LNCAP (cell line): ENCODE measurements at regions not wholly inside any gene's neighbourhood (a gene's known extent, or its start where the extent isn't known, plus 50 kb on each side); places are given as distances from the start of the nearest gene placed in this dataset.

Experiments used
- TF ChIP-seq, protein P1 (sequence below): fragments of 450-650 bp; IDR thresholded peaks from 2 replicates; pipeline ENCODE4 v1.5.1; 2017; ENCODE audit warnings: mild to moderate bottlenecking

DNA sequence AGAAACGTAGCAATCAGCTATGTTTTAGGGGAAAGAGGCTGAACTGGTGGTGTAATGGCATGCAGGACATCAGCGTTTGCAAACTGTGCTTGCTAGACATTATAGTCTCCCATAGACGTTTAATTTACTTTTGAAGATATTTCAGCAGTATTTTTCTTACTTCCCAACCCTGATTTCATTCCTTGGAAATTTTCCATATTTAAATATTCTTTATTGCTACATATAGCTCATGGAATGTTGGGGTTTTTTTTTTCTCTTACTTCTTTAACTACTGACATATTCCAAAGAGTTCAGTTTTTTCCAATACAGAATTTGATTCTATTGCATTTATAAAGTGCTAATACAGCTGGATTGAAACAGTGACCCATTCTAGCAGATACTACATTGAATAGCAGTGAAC, 694.4 kb upstream of the CITED2 start:
- TF ChIP-seq, protein P1, sequence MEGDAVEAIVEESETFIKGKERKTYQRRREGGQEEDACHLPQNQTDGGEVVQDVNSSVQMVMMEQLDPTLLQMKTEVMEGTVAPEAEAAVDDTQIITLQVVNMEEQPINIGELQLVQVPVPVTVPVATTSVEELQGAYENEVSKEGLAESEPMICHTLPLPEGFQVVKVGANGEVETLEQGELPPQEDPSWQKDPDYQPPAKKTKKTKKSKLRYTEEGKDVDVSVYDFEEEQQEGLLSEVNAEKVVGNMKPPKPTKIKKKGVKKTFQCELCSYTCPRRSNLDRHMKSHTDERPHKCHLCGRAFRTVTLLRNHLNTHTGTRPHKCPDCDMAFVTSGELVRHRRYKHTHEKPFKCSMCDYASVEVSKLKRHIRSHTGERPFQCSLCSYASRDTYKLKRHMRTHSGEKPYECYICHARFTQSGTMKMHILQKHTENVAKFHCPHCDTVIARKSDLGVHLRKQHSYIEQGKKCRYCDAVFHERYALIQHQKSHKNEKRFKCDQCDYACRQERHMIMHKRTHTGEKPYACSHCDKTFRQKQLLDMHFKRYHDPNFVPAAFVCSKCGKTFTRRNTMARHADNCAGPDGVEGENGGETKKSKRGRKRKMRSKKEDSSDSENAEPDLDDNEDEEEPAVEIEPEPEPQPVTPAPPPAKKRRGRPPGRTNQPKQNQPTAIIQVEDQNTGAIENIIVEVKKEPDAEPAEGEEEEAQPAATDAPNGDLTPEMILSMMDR = no peak

DNA sequence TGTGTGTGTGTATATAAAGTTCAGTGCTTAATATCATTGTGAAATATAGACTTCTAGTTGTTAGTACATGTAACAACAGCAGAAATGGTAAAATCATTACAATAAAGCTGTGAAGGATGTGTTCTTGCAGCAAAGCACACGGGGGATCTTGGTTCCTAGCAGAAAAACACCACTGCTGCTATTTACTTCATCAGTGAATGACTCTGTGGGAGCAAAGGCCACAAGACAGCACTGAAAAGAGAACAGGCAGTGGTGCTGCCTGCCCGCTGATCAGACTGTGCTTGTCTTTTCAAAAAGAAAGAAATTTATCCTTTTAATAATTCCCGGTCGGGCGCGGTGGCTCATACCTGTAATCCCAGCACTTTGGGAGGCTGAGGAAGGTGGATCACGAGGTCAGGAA, 689.9 kb upstream of the CITED2 start:
- TF ChIP-seq, protein P1 = no peak

DNA sequence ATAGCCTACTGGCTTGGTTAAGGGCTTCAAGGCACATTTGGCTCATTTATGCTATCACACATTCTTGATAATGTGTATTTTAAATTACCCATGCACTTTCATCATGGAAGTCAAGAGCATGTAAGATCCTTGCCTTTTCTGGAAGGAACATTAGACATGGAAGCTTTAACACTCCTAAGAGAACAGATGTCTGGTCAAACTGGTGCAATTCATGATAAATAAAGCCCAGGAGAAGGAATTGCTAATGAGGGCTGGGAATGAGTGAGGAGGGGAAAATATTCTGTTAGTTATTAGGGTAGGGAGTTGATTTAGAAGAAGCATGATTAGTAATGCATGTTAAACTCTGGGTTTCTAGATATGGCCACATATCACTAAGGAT, 688.6 kb upstream of the CITED2 start:
- TF ChIP-seq, protein P1 = no peak

DNA sequence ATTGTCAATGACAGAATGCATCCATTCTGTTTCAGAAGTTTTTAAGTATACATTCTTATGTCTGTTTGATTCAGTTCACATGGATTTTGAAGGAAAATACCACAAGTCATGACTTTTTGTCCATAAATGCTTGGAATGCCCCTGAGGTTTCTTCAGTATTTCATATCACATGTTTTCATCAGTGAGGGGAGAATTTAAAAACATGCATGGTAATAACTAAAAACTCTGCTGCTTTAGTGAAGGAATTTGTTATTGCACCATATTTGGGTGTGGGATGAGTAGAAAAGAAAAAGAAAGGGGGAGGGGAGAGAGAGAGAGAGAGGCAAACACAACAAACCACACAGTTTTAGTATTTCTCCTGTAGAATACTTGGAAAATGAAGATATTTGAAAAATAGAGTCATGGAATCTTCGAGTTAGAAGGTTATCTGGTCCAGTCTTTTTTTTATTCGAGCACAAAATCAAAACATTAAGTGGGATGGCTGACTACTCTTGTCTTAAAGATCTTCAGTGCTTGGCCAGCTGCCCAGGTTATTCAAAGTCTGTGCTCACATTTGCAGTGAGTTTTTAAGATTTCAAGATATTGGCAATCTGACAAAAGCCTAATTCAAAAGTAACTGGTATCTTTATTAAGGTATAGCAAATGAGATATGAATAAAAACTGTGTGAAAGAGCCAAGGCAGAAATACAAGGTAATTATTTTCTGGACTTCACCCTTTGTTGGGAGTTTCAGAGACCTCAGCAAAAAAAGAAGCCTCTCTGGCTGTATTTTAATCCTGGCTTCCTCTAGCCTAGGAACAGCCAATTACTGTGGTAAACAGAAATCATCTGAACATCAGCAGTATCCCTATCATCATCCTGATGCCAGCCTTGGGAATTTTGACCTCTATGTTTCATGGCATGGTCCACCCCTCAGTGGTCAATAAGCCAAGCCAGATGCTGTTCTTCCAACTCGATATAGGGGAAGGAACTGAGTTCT, 687.9 kb upstream of the CITED2 start:
- TF ChIP-seq, protein P1 = no peak

DNA sequence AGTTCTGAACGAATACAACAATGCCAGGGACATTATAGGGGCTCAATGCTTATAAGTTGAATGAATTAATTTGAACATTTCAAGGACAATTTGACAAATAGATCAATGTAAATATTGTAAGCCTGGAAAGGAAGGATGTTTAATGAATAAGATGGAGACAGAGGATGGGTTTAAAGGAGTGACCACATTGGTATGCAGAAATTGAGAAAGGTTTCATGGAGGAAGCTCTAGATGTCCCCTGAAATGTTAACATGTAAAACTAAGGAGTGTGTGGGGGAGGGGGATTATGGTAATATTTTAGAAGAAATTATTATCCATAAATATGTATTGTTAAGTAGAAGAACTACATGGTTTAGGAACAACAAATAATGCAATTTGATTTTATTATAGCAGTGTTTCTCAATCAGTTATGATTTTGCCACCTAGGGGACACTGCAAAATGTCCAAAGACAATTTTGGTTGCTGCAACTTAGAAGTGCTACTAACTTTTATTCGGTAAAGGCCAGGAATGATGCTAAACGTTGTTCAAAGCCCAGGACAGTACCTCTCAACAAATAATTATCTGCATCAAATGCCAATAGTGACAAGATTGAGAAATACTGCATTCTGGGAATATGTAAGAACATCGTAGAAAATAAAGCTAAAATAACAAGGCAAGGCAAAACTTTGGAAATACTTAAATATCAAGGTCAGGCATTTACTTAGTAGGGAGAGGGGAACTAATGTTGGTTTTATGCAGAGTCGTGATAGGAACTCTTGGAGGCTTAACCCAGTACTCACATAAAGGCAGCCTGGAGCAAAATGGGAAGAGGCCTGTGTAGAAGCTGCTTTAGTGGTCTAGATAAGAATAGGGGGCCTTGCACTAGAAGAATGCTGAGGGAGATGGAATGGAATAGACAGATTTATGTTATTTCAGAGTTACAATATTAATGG, 686.9 kb upstream of the CITED2 start:
- TF ChIP-seq, protein P1 = no peak

DNA sequence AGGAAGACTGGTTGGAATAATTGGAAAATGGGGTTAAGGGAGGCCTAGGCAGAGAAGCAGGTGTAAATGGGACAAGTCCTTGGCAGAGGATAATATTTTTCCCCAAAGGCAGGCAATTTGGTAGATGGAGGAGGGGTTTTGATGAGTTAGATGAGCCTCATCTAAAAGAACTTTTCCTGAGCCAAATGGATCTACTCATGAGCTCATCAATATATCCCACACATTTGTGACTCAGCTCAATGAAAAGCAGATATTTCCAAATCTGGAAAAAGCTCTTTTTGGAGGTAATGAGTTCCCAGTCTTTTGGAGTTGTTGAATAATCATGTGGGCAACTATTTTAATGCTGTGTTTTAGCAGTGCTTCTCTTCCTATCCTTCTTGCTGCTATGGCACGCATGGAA, 685.5 kb upstream of the CITED2 start:
- TF ChIP-seq, protein P1 = no peak

DNA sequence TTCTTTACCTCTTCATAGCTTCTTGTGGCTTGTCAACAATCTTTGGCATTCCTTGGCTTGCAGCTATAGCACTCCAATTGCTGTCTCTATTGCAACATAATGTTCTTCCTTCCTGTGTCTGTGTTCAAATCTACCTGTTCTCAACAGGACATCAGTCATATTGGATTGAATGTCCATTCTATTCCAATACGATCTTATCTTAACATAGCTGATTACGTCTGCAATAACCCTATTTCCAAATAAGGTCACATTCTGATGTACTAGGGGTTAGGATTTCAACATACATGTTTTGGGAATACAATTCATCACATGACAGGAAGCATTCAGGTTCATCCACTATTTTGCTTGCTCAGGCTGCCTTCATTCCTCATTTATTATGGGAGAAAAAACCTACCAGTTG, 684.4 kb upstream of the CITED2 start:
- TF ChIP-seq, protein P1 = no peak
